ENCODE measurements at regions not wholly inside any gene's neighbourhood (a gene's known extent, or its start where the extent isn't known, plus 50 kb on each side); places are given as distances from the start of the nearest gene placed in this dataset.

- Histone ChIP-seq H3K36me3 (no peaks in the 10 kb centered on the region), H3K4me1 (no peaks in the 10 kb centered on the region), H3K9me3 (no peaks in the 10 kb centered on the region), H3K27me3 (no peaks in the 10 kb centered on the region), H3K4me3 (no peak overlapping the region), H3K27ac (no peak overlapping the region)
- ATAC-seq (ENCODE audit: low FRiP score in 2 of 2) (no peak), DNase-seq (no peak)
- WGBS, 2 donors: 74 to 82% methylated on average over 3 of the region's 3 CpGs
- TF ChIP-seq POLR2AphosphoS5 (IDR thresholded peaks at IDR 0.05) (no peak), CTCF (IDR thresholded peaks at IDR 0.05) (no peak), EP300 (IDR thresholded peaks at IDR 0.05) (no peak), POLR2A (IDR thresholded peaks at IDR 0.05) (no peak)
These were observed 622.9 kb upstream of the ADAMTS5 start for GRCh38 chr21:27589781-27590180.

GRCh38 chr21:27586986-27587385 lies 620.1 kb upstream of the ADAMTS5 start:
- ATAC-seq (ENCODE audit: low FRiP score in 2 of 2): no peak
- WGBS, 2 donors: 92% methylated on average over 10 of the region's 10 CpGs
- no peaks in the 10 kb centered on the region for H3K4me1 ChIP-seq
- H3K9me3 ChIP-seq: no peaks in the 10 kb centered on the region
- no peaks in the 10 kb centered on the region for H3K36me3 ChIP-seq
- no peaks in the 10 kb centered on the region for H3K27me3 ChIP-seq
- no peak for DNase-seq
- TF ChIP-seq POLR2AphosphoS5 (IDR thresholded peaks at IDR 0.05) (no peak), EP300 (IDR thresholded peaks at IDR 0.05) (no peak), CTCF (IDR thresholded peaks at IDR 0.05) (no peak), POLR2A (IDR thresholded peaks at IDR 0.05) (no peak)
- no peak overlapping the region for H3K27ac ChIP-seq
- no peak overlapping the region for H3K4me3 ChIP-seq

DNA sequence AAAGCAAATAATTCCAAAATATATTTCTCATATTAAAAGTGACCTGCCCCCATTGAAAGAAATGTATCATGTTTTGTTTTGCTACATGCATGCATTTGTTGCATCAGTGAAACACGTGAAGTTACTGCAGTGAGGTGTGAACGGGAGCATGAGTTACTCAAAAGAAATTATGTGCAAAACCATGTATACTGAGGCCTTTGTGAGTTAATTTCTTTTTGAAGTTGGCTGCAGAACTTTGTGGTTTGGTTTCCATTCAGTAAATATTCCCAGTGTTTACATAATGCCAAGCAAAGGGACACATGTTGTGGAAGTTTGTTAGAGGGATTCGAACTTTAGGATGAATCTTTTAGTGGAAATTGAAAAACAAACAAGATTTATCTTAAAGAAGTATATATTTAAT lies 619.4 kb upstream of the ADAMTS5 start:
- Histone ChIP-seq H3K36me3 (no peaks in the 10 kb centered on the region), H3K27ac (no peak overlapping the region), H3K4me1 (no peaks in the 10 kb centered on the region), H3K9me3 (no peaks in the 10 kb centered on the region), H3K27me3 (no peaks in the 10 kb centered on the region), H3K4me3 (no peak overlapping the region)
- DNase-seq: no peak
- no peak for ATAC-seq (ENCODE audit: low FRiP score in 2 of 2)
- TF ChIP-seq EP300 (IDR thresholded peaks at IDR 0.05): no peak
- no peak for TF ChIP-seq POLR2A (IDR thresholded peaks at IDR 0.05)
- TF ChIP-seq CTCF (IDR thresholded peaks at IDR 0.05): no peak
- no peak for TF ChIP-seq POLR2AphosphoS5 (IDR thresholded peaks at IDR 0.05)
- 65 to 81% methylated on average over 3 of the region's 3 CpGs for WGBS, 2 donors

DNA sequence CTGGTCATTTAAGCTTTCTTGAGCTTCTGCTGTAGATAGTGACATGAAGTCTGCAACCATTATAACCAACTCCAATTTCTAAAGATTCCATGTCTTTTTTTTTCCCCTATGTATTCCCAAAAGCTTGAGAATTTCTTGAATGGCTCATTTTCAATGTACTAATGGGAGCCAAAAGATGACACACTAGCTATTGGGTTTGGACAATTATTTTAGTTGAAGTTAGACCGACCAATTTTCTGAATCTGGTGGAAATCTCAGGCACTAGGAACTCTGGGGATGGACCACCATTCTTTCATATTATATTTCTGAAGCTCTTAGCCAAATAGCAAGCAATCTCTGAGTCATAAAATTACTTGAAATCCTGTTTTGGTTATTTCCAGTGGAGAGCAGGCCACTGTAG lies 617.4 kb upstream of the ADAMTS5 start:
- TF ChIP-seq EP300 (IDR thresholded peaks at IDR 0.05) (no peak), POLR2AphosphoS5 (IDR thresholded peaks at IDR 0.05) (no peak), CTCF (IDR thresholded peaks at IDR 0.05) (no peak), POLR2A (IDR thresholded peaks at IDR 0.05) (no peak)
- Histone ChIP-seq H3K27ac (no peak overlapping the region), H3K27me3 (no peaks in the 10 kb centered on the region), H3K4me1 (no peaks in the 10 kb centered on the region), H3K4me3 (no peak overlapping the region), H3K9me3 (no peaks in the 10 kb centered on the region), H3K36me3 (no peaks in the 10 kb centered on the region)
- no peak for DNase-seq
- no peak for ATAC-seq (ENCODE audit: low FRiP score in 2 of 2)
- WGBS, 2 donors: 92 to 96% methylated on average over 1 of the region's 1 CpG

GRCh38 chr21:27582948-27583430 lies 616.1 kb upstream of the ADAMTS5 start:
- no peak for TF ChIP-seq POLR2A (IDR thresholded peaks at IDR 0.05)
- no peak for TF ChIP-seq EP300 (IDR thresholded peaks at IDR 0.05)
- no peak for TF ChIP-seq POLR2AphosphoS5 (IDR thresholded peaks at IDR 0.05)
- no peak for TF ChIP-seq CTCF (IDR thresholded peaks at IDR 0.05)
- ATAC-seq (ENCODE audit: low FRiP score in 2 of 2): no peak
- H3K36me3 ChIP-seq: no peaks in the 10 kb centered on the region
- 81 to 86% methylated on average over 3 of the region's 3 CpGs for WGBS, 2 donors
- no peaks in the 10 kb centered on the region for H3K27me3 ChIP-seq
- no peak overlapping the region for H3K4me3 ChIP-seq
- no peak overlapping the region for H3K27ac ChIP-seq
- no peaks in the 10 kb centered on the region for H3K9me3 ChIP-seq
- H3K4me1 ChIP-seq: no peaks in the 10 kb centered on the region
- no peak for DNase-seq
